Hepatocyte (in vitro differentiated cells): ENCODE measurements at regions not wholly inside any gene's neighbourhood (a gene's known extent, or its start where the extent isn't known, plus 50 kb on each side); places are given as distances from the start of the nearest gene placed in this dataset.
A peak's percentile ranks its signal among the peaks of the same experiment; 100 is the strongest.

Source experiments
- EZH2 ChIP-seq: fragments of 200-600 bp; sonication (generic); IDR thresholded peaks from 2 replicates; pipeline ENCODE4 v1.6.1; 2016; ENCODE audit warnings: antibody characterized with exemption, mild to moderate bottlenecking, borderline replicate concordance
- EZH2phosphoT487 ChIP-seq: fragments of 200-600 bp; sonication (generic); IDR thresholded peaks from one replicate; pipeline ENCODE4 v1.6.1; 2018; ENCODE audit warnings: antibody characterized with exemption, mild to moderate bottlenecking, low read depth, moderate library complexity; ENCODE audit not compliant: unreplicated experiment, severe bottlenecking
- TF ChIP-seq, protein P1 (sequence below): fragments of 200-600 bp; sonication (generic); IDR thresholded peaks from 2 replicates; pipeline ENCODE4 v1.5.1; 2016; ENCODE audit warnings: antibody characterized with exemption, mild to moderate bottlenecking; ENCODE audit not compliant: poor library complexity

- TF ChIP-seq EZH2phosphoT487 (no peak), EZH2 (no peak)
- TF ChIP-seq, protein P1, sequence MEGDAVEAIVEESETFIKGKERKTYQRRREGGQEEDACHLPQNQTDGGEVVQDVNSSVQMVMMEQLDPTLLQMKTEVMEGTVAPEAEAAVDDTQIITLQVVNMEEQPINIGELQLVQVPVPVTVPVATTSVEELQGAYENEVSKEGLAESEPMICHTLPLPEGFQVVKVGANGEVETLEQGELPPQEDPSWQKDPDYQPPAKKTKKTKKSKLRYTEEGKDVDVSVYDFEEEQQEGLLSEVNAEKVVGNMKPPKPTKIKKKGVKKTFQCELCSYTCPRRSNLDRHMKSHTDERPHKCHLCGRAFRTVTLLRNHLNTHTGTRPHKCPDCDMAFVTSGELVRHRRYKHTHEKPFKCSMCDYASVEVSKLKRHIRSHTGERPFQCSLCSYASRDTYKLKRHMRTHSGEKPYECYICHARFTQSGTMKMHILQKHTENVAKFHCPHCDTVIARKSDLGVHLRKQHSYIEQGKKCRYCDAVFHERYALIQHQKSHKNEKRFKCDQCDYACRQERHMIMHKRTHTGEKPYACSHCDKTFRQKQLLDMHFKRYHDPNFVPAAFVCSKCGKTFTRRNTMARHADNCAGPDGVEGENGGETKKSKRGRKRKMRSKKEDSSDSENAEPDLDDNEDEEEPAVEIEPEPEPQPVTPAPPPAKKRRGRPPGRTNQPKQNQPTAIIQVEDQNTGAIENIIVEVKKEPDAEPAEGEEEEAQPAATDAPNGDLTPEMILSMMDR, result peak; percentile 64
These were observed 79.6 kb upstream of the TEKT1 start for GRCh38 chr17:6910987-6911603.
